Mesenchymal stem cell (in vitro differentiated cells and primary cell): ENCODE measurements at regions not wholly inside any gene's neighbourhood (a gene's known extent, or its start where the extent isn't known, plus 50 kb on each side); places are given as distances from the start of the nearest gene placed in this dataset.

ENCODE experiments used
- DNase-seq: peaks from one replicate; pipeline ENCODE4 v3.0.0-alpha.2; 2013
- H2AFZ ChIP-seq: one replicate; pipeline ENCODE4 v1.6.1; 2013; ENCODE audit warnings: low read depth, mild to moderate bottlenecking, control low read depth, inconsistent platforms, low read length, moderate library complexity
- H2AK5ac ChIP-seq: 2 replicates; pipeline ENCODE4 v1.6.1; 2013; ENCODE audit warnings: low read length, moderate library complexity, mild to moderate bottlenecking, inconsistent platforms; ENCODE audit not compliant: severe bottlenecking
- H2BK120ac ChIP-seq: one replicate; pipeline ENCODE4 v1.6.1; 2013; ENCODE audit warnings: low read depth, mild to moderate bottlenecking, inconsistent platforms, low read length, moderate library complexity
- H2BK12ac ChIP-seq, 2 experiments: one replicate each; pipeline ENCODE4 v1.6.1; 2013; ENCODE audit warnings: inconsistent platforms in 2 of 2, low read length in 2 of 2, mild to moderate bottlenecking in 2 of 2, moderate library complexity in 2 of 2, control low read depth in 1 of 2
- H2BK15ac ChIP-seq: one replicate; pipeline ENCODE4 v1.6.1; 2013; ENCODE audit warnings: mild to moderate bottlenecking, low read depth, inconsistent platforms; ENCODE audit not compliant: poor library complexity, severe bottlenecking
- H2BK5ac ChIP-seq: 2 replicates; pipeline ENCODE4 v1.6.1; 2013; ENCODE audit warnings: low read depth, mild to moderate bottlenecking, low read length, control low read depth, inconsistent platforms; ENCODE audit not compliant: poor library complexity, severe bottlenecking
- H3K14ac ChIP-seq, 2 experiments: one replicate each; pipeline ENCODE4 v1.6.1; 2013; ENCODE audit warnings: inconsistent platforms in 2 of 2, low read length in 2 of 2, control low read depth in 1 of 2, mild to moderate bottlenecking in 1 of 2, moderate library complexity in 1 of 2
- H3K18ac ChIP-seq, 2 experiments: one replicate each; pipeline ENCODE4 v1.6.1; 2013; ENCODE audit warnings: inconsistent platforms in 2 of 2, low read length in 2 of 2, control low read depth in 1 of 2, low read depth in 1 of 2, mild to moderate bottlenecking in 1 of 2
- H3K23ac ChIP-seq, 2 experiments: one replicate each; pipeline ENCODE4 v1.6.1; 2013; ENCODE audit warnings: inconsistent platforms in 2 of 2, low read length in 2 of 2, mild to moderate bottlenecking in 2 of 2, moderate library complexity in 2 of 2, control low read depth in 1 of 2
- H3K27ac ChIP-seq: 2 replicates; pipeline ENCODE4 v1.5.1; 2013; ENCODE audit warnings: mild to moderate bottlenecking, moderate library complexity, low read length, control low read depth, inconsistent platforms; ENCODE audit not compliant: poor library complexity, severe bottlenecking
- H3K27me3 ChIP-seq, 2 experiments: 2 replicates each; pipeline versions ENCODE4 v1.6.1 to v1.7.0; 2013; ENCODE audit warnings: low read length in 2 of 2, mild to moderate bottlenecking in 2 of 2, moderate library complexity in 2 of 2, control low read depth in 1 of 2, inconsistent platforms in 1 of 2; ENCODE audit not compliant: control insufficient read depth in 1 of 2, insufficient read depth in 1 of 2
- H3K36me3 ChIP-seq, 2 experiments: 2 replicates each; pipeline versions ENCODE4 v1.6.1 to v1.7.0; 2013; ENCODE audit warnings: low read length in 2 of 2, control low read depth in 1 of 2, inconsistent platforms in 1 of 2, low read depth in 1 of 2, mild to moderate bottlenecking in 1 of 2; ENCODE audit not compliant: insufficient read depth in 2 of 2, control insufficient read depth in 1 of 2
- H3K4ac ChIP-seq, 2 experiments: one replicate each; pipeline ENCODE4 v1.6.1; 2013; ENCODE audit warnings: inconsistent platforms in 2 of 2, low read length in 2 of 2, mild to moderate bottlenecking in 2 of 2, moderate library complexity in 2 of 2, control low read depth in 1 of 2, low read depth in 1 of 2
- H3K4me1 ChIP-seq: 2 replicates; pipeline ENCODE4 v1.6.1; 2013; ENCODE audit warnings: low read depth, low read length, control low read depth; ENCODE audit not compliant: control insufficient read depth, insufficient read depth
- H3K4me2 ChIP-seq: 2 replicates; pipeline ENCODE4 v1.6.1; 2013; ENCODE audit warnings: low read length, mild to moderate bottlenecking, inconsistent platforms; ENCODE audit not compliant: poor library complexity, severe bottlenecking
- H3K4me3 ChIP-seq, 2 experiments: 2 replicates each; pipeline versions ENCODE4 v1.5.1 to v1.7.0; 2013; ENCODE audit warnings: low read length in 2 of 2, mild to moderate bottlenecking in 2 of 2, control low read depth in 1 of 2, low read depth in 1 of 2; ENCODE audit not compliant: insufficient read depth in 1 of 2
- H3K79me1 ChIP-seq: replicated peaks from 2 replicates; pipeline ENCODE4 v1.6.1; 2013; ENCODE audit warnings: mild to moderate bottlenecking, control low read depth, low read length, inconsistent platforms; ENCODE audit not compliant: poor library complexity, severe bottlenecking
- H3K9ac ChIP-seq: 2 replicates; pipeline ENCODE4 v1.7.0; 2013; ENCODE audit warnings: mild to moderate bottlenecking, low read length, moderate library complexity
- H3K9me3 ChIP-seq: 2 replicates; pipeline ENCODE4 v1.7.0; 2013; ENCODE audit warnings: mild to moderate bottlenecking, low read length; ENCODE audit not compliant: control insufficient read depth
- H4K8ac ChIP-seq: one replicate; pipeline ENCODE4 v1.6.1; 2013; ENCODE audit warnings: inconsistent platforms, mild to moderate bottlenecking, low read length, moderate library complexity
- H4K91ac ChIP-seq: one replicate; pipeline ENCODE4 v1.6.1; 2013; ENCODE audit warnings: mild to moderate bottlenecking, low read length, inconsistent platforms
- WGBS: methylation state at CpG from one replicate; pipeline ENCODE4 v1.1.7; 2013; ENCODE audit warnings: mixed read lengths; 5-methylcytosine and 5-hydroxymethylcytosine counted together

DNA sequence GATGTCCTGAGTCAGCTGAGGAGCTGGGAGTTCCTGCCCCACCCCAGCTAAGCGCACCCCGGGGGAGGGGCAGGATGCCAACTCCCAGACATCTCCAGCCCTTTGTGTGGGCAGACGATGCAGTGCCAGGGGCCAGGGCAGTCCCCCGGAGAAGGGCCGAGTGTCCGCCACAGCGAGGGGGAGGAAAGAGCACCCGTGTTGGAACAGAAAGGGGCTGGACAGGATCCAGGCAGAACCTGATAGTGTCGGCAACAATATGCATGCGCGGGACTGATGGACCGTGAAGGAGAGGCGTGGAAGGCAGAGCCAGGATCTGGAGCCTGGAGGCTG lies 1434.7 kb downstream of the BRD1 start:
- no peaks in the 10 kb centered on the region for H3K79me1 ChIP-seq
- H2BK5ac ChIP-seq, result no peak overlapping the region
- no peaks in the 10 kb centered on the region for H3K27me3 ChIP-seq
- 90% methylated on average over 13 of the region's 13 CpGs for WGBS
- no peak overlapping the region for H3K4me2 ChIP-seq
- H3K36me3 ChIP-seq, result no peaks in the 10 kb centered on the region
- no peak overlapping the region for H3K27ac ChIP-seq
- no peak overlapping the region for H3K18ac ChIP-seq
- no peaks in the 10 kb centered on the region for H3K9me3 ChIP-seq
- no peak overlapping the region for H2BK15ac ChIP-seq
- no peak for DNase-seq
- no peak overlapping the region for H2AFZ ChIP-seq
- H3K9ac ChIP-seq, result no peak overlapping the region
- no peak overlapping the region for H2BK12ac ChIP-seq
- H3K4me1 ChIP-seq, result no peaks in the 10 kb centered on the region
- H2BK120ac ChIP-seq, result no peak overlapping the region
- no peak overlapping the region for H3K23ac ChIP-seq
- no peak overlapping the region for H3K14ac ChIP-seq
- H3K4me3 ChIP-seq, result no peak overlapping the region
- no peak overlapping the region for H4K8ac ChIP-seq
- H3K4ac ChIP-seq, result no peak overlapping the region
- no peak overlapping the region for H2AK5ac ChIP-seq
- H4K91ac ChIP-seq, result no peak overlapping the region

DNA sequence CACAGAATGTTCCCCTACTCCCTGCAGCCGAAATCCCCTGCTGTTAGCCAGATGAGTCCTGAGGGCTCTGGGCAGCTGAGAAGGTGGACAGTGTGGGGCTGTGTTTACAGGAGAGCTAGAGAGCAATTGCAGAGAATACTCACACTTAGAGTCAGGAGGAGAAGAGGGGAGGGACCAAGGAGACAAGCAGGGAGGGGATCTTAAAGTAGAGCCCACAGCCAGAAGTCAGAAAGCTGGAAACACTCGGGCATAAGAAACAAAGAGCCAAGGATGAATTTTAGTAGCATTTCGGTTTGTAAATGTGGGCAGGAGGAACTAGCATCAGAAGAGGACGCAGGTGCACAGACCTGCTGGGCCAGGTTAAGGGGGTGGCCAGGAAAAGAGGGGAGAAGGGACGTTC lies 1435.9 kb downstream of the BRD1 start:
- H3K36me3 ChIP-seq, result no peaks in the 10 kb centered on the region
- H3K18ac ChIP-seq, result no peak overlapping the region
- DNase-seq, result no peak
- H3K9me3 ChIP-seq, result no peaks in the 10 kb centered on the region
- H3K23ac ChIP-seq, result no peak overlapping the region
- H3K79me1 ChIP-seq, result no peaks in the 10 kb centered on the region
- no peak overlapping the region for H2AFZ ChIP-seq
- no peaks in the 10 kb centered on the region for H3K27me3 ChIP-seq
- no peaks in the 10 kb centered on the region for H3K4me1 ChIP-seq
- no peak overlapping the region for H3K27ac ChIP-seq
- H2BK12ac ChIP-seq, result no peak overlapping the region
- no peak overlapping the region for H3K4ac ChIP-seq
- no peak overlapping the region for H3K9ac ChIP-seq
- no peak overlapping the region for H2AK5ac ChIP-seq
- no peak overlapping the region for H3K4me3 ChIP-seq
- H3K4me2 ChIP-seq, result no peak overlapping the region
- H4K8ac ChIP-seq, result no peak overlapping the region
- H4K91ac ChIP-seq, result no peak overlapping the region
- 70% methylated on average over 4 of the region's 5 CpGs for WGBS
- no peak overlapping the region for H2BK15ac ChIP-seq
- H2BK5ac ChIP-seq, result no peak overlapping the region
- H3K14ac ChIP-seq, result no peak overlapping the region
- H2BK120ac ChIP-seq, result no peak overlapping the region

DNA sequence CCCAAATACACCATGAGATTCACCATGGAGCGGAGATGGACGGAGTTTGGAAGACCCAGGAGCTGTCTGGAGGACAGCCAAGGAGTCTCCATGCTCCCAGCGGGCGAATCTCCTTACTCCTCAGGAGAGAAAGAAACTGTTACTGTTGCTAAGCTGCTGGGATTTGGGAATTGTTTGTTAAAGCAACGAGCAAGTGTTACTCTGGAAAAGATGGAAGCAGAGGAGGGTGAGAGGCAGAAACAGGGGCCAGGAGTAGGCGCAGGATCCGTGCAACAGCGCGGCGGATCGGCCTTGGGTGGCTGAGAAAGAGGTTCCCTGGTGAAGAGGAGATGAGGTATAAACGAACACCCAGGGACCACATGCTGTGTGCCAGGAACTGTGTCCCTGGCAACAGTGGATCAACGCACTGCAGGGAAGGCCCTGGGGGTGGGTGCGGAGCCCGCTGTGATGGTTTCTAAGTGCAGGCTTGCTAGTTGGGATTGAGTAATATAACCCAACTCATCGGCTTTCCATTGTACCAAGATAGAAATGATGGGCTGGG lies 1436.4 kb downstream of the BRD1 start:
- Histone ChIP-seq H3K27me3 (no peaks in the 10 kb centered on the region), H2BK12ac (no peak overlapping the region), H3K18ac (no peak overlapping the region), H3K4ac (no peak overlapping the region), H2BK15ac (no peak overlapping the region), H3K79me1 (no peaks in the 10 kb centered on the region), H3K9ac (no peak overlapping the region), H3K27ac (no peak overlapping the region), H3K4me1 (no peaks in the 10 kb centered on the region), H4K8ac (no peak overlapping the region), H4K91ac (no peak overlapping the region), H3K4me2 (no peak overlapping the region), H2AK5ac (no peak overlapping the region), H2AFZ (no peak overlapping the region), H2BK120ac (no peak overlapping the region), H3K9me3 (no peaks in the 10 kb centered on the region), H3K4me3 (no peak overlapping the region), H2BK5ac (no peak overlapping the region), H3K14ac (no peak overlapping the region), H3K36me3 (no peaks in the 10 kb centered on the region), H3K23ac (no peak overlapping the region)
- DNase-seq, result no peak
- 76% methylated on average over 15 of the region's 16 CpGs for WGBS

DNA sequence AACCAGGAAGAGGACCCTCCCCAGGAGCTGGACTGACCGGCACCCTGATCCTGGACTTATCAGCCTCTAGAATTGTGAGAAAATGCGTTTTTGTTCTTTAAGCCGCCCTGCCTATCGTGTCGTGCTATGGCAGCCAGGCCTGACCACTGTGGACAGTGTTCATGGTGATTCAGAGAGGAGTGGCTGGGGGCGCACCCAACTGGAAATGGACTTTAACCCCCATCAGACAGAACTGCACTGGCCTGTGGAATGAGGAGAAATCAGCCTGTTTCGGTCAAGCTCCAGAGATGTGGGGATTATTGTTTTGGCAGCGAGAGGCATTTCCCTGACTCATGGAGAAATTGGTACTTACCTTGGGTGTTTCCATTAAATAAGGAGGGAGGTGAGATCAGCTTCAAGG lies 1437.8 kb downstream of the BRD1 start:
- Histone ChIP-seq H2AFZ (no peak overlapping the region), H3K79me1 (no peaks in the 10 kb centered on the region), H2AK5ac (no peak overlapping the region), H3K4me2 (no peak overlapping the region), H3K9ac (no peak overlapping the region), H4K8ac (no peak overlapping the region), H4K91ac (no peak overlapping the region), H3K4ac (no peak overlapping the region), H3K27ac (no peak overlapping the region), H2BK5ac (no peak overlapping the region), H3K23ac (no peak overlapping the region), H3K9me3 (peaks cover 9% of the 10 kb centered on the region), H2BK120ac (no peak overlapping the region), H3K4me1 (no peaks in the 10 kb centered on the region), H3K36me3 (no peaks in the 10 kb centered on the region), H3K18ac (no peak overlapping the region), H2BK12ac (no peak overlapping the region), H3K14ac (no peak overlapping the region), H2BK15ac (no peak overlapping the region), H3K27me3 (no peaks in the 10 kb centered on the region), H3K4me3 (no peak overlapping the region)
- 89% methylated on average over 8 of the region's 8 CpGs for WGBS
- no peak for DNase-seq
